GM12878 (cell line): ENCODE measurements at regions not wholly inside any gene's neighbourhood (a gene's known extent, or its start where the extent isn't known, plus 50 kb on each side); places are given as distances from the start of the nearest gene placed in this dataset.

Experiments
- CHD1 ChIP-seq: IDR thresholded peaks from 2 replicates; pipeline ENCODE4 v1.6.1; 2012; ENCODE audit warnings: low read depth, low read length, improper control_type of control experiment
- POLR2A ChIP-seq: IDR thresholded peaks from 2 replicates; pipeline ENCODE4 v1.6.1; 2011; ENCODE audit warnings: low read depth, mild to moderate bottlenecking, low read length
- POLR2AphosphoS5 ChIP-seq: IDR thresholded peaks from 2 replicates; pipeline ENCODE4 v1.6.1; 2011; ENCODE audit warnings: mild to moderate bottlenecking, low read length, inconsistent platforms
- RAD21 ChIP-seq: IDR thresholded peaks from 2 replicates; pipeline ENCODE4 v1.6.1; 2011; ENCODE audit warnings: mild to moderate bottlenecking, low read depth, low read length, moderate library complexity; ENCODE audit not compliant: insufficient read depth
- SMARCA5 ChIP-seq: fragments of 450-650 bp; IDR thresholded peaks from 2 replicates; pipeline ENCODE4 v1.6.1; 2017; ENCODE audit warnings: mild to moderate bottlenecking
- TF ChIP-seq, protein P1 (sequence below): IDR thresholded peaks from 2 replicates; pipeline ENCODE4 v1.6.1; 2012; ENCODE audit warnings: low read depth, low read length, improper control_type of control experiment
- TF ChIP-seq, protein P2 (sequence below), 3 experiments: IDR thresholded peaks in 2 of 3; conservative IDR thresholded peaks in 1 of 3; 2 replicates each; pipeline ENCODE4 v1.5.1; 2011; ENCODE audit warnings: low read depth in 3 of 3, low read length in 3 of 3, mild to moderate bottlenecking in 3 of 3, control low read depth in 2 of 3, moderate library complexity in 2 of 3, inconsistent platforms in 1 of 3, mixed read lengths in 1 of 3; ENCODE audit not compliant: control insufficient read depth in 2 of 3, insufficient read depth in 1 of 3; ENCODE audit errors: extremely low read depth in 1 of 3
- TF ChIP-seq, protein P3 (sequence below): fragments of 450-650 bp; IDR thresholded peaks from 2 replicates; pipeline ENCODE4 v1.6.1; 2017; ENCODE audit warnings: antibody characterized with exemption, mild to moderate bottlenecking, moderate library complexity
- TF ChIP-seq, protein P4 (sequence below): fragments of 450-650 bp; formaldehyde crosslinking; IDR thresholded peaks from 2 replicates; pipeline ENCODE4 v1.5.0; 2022; ENCODE audit warnings: mild to moderate bottlenecking, missing genetic modification characterization
- TF ChIP-seq, protein P5 (sequence below): fragments of 450-650 bp; IDR thresholded peaks from 2 replicates; pipeline ENCODE4 v1.6.1; 2017; ENCODE audit warnings: mild to moderate bottlenecking

DNA sequence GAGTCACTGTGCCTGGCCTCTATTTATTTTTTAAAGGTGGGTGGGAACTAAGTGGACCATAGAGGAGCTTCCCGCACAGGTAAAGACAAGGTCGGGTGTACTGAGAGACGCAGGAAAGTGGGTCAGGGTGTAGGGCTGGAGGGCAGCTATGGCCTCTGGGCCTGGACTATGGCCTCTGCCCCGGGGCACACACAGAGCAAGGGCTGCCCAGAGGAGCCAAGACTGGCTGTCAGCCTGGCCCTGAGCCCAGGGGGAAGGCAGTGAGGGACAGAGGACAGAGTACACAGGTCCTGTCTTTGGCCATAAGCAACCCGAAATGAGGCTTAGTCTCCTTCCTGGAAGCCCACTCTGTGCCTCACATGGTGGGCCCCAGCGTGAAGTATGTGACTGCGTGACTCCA lies 102.1 kb upstream of the PRB2 start:
- TF ChIP-seq POLR2AphosphoS5 (no peak), SMARCA5 (no peak), RAD21 (no peak), POLR2A (no peak), CHD1 (no peak)
- TF ChIP-seq, protein P1, sequence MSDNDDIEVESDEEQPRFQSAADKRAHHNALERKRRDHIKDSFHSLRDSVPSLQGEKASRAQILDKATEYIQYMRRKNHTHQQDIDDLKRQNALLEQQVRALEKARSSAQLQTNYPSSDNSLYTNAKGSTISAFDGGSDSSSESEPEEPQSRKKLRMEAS, result no peak
- TF ChIP-seq, protein P2, sequence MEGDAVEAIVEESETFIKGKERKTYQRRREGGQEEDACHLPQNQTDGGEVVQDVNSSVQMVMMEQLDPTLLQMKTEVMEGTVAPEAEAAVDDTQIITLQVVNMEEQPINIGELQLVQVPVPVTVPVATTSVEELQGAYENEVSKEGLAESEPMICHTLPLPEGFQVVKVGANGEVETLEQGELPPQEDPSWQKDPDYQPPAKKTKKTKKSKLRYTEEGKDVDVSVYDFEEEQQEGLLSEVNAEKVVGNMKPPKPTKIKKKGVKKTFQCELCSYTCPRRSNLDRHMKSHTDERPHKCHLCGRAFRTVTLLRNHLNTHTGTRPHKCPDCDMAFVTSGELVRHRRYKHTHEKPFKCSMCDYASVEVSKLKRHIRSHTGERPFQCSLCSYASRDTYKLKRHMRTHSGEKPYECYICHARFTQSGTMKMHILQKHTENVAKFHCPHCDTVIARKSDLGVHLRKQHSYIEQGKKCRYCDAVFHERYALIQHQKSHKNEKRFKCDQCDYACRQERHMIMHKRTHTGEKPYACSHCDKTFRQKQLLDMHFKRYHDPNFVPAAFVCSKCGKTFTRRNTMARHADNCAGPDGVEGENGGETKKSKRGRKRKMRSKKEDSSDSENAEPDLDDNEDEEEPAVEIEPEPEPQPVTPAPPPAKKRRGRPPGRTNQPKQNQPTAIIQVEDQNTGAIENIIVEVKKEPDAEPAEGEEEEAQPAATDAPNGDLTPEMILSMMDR (IDR thresholded peaks at IDR 0.05 in 2 of 3, conservative IDR thresholded peaks at IDR 0.05 in 1 of 3; ENCODE audit: control insufficient read depth in 2 of 3, extremely low read depth in 1 of 3, insufficient read depth in 1 of 3, low read depth in 3 of 3, low read length in 3 of 3), result no peak
- TF ChIP-seq, protein P3, sequence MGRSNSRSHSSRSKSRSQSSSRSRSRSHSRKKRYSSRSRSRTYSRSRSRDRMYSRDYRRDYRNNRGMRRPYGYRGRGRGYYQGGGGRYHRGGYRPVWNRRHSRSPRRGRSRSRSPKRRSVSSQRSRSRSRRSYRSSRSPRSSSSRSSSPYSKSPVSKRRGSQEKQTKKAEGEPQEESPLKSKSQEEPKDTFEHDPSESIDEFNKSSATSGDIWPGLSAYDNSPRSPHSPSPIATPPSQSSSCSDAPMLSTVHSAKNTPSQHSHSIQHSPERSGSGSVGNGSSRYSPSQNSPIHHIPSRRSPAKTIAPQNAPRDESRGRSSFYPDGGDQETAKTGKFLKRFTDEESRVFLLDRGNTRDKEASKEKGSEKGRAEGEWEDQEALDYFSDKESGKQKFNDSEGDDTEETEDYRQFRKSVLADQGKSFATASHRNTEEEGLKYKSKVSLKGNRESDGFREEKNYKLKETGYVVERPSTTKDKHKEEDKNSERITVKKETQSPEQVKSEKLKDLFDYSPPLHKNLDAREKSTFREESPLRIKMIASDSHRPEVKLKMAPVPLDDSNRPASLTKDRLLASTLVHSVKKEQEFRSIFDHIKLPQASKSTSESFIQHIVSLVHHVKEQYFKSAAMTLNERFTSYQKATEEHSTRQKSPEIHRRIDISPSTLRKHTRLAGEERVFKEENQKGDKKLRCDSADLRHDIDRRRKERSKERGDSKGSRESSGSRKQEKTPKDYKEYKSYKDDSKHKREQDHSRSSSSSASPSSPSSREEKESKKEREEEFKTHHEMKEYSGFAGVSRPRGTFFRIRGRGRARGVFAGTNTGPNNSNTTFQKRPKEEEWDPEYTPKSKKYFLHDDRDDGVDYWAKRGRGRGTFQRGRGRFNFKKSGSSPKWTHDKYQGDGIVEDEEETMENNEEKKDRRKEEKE, result no peak
- TF ChIP-seq, protein P4, sequence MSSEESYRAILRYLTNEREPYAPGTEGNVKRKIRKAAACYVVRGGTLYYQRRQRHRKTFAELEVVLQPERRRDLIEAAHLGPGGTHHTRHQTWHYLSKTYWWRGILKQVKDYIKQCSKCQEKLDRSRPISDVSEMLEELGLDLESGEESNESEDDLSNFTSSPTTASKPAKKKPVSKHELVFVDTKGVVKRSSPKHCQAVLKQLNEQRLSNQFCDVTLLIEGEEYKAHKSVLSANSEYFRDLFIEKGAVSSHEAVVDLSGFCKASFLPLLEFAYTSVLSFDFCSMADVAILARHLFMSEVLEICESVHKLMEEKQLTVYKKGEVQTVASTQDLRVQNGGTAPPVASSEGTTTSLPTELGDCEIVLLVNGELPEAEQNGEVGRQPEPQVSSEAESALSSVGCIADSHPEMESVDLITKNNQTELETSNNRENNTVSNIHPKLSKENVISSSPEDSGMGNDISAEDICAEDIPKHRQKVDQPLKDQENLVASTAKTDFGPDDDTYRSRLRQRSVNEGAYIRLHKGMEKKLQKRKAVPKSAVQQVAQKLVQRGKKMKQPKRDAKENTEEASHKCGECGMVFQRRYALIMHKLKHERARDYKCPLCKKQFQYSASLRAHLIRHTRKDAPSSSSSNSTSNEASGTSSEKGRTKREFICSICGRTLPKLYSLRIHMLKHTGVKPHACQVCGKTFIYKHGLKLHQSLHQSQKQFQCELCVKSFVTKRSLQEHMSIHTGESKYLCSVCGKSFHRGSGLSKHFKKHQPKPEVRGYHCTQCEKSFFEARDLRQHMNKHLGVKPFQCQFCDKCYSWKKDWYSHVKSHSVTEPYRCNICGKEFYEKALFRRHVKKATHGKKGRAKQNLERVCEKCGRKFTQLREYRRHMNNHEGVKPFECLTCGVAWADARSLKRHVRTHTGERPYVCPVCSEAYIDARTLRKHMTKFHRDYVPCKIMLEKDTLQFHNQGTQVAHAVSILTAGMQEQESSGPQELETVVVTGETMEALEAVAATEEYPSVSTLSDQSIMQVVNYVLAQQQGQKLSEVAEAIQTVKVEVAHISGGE (CRISPR knock-in tag), result no peak
- TF ChIP-seq, protein P5, sequence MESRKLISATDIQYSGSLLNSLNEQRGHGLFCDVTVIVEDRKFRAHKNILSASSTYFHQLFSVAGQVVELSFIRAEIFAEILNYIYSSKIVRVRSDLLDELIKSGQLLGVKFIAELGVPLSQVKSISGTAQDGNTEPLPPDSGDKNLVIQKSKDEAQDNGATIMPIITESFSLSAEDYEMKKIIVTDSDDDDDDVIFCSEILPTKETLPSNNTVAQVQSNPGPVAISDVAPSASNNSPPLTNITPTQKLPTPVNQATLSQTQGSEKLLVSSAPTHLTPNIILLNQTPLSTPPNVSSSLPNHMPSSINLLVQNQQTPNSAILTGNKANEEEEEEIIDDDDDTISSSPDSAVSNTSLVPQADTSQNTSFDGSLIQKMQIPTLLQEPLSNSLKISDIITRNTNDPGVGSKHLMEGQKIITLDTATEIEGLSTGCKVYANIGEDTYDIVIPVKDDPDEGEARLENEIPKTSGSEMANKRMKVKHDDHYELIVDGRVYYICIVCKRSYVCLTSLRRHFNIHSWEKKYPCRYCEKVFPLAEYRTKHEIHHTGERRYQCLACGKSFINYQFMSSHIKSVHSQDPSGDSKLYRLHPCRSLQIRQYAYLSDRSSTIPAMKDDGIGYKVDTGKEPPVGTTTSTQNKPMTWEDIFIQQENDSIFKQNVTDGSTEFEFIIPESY, result no peak
